ENCODE measurements at regions not wholly inside any gene's neighbourhood (a gene's known extent, or its start where the extent isn't known, plus 50 kb on each side); places are given as distances from the start of the nearest gene placed in this dataset.

DNA sequence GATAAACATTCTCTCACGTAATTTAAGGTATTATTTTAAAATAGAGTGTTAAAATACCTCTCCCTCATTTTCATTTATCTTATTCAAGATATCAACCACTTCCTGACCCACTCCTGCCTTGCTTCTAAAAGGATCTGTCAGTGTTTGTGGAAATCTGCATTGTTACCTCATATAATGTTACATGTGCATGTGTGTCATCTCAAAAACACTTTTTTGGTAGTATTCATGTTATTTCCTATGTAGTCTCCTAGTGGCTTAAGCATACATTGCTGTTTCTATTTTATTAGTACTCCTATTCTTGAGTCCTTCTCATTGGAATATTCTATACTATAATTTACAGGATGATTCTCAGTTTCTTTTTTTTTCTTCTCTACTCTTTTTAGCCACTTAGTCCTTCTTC, 1360.7 kb upstream of the CELF2 start:
- TF ChIP-seq, protein P1, sequence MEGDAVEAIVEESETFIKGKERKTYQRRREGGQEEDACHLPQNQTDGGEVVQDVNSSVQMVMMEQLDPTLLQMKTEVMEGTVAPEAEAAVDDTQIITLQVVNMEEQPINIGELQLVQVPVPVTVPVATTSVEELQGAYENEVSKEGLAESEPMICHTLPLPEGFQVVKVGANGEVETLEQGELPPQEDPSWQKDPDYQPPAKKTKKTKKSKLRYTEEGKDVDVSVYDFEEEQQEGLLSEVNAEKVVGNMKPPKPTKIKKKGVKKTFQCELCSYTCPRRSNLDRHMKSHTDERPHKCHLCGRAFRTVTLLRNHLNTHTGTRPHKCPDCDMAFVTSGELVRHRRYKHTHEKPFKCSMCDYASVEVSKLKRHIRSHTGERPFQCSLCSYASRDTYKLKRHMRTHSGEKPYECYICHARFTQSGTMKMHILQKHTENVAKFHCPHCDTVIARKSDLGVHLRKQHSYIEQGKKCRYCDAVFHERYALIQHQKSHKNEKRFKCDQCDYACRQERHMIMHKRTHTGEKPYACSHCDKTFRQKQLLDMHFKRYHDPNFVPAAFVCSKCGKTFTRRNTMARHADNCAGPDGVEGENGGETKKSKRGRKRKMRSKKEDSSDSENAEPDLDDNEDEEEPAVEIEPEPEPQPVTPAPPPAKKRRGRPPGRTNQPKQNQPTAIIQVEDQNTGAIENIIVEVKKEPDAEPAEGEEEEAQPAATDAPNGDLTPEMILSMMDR (IDR thresholded peaks at IDR 0.05): no peak
- TF ChIP-seq POLR2AphosphoS5 (IDR thresholded peaks at IDR 0.05) (no peak), POLR2A (IDR thresholded peaks at IDR 0.05) (no peak)
